ENCODE measurements at regions not wholly inside any gene's neighbourhood (a gene's known extent, or its start where the extent isn't known, plus 50 kb on each side); places are given as distances from the start of the nearest gene placed in this dataset.

DNA sequence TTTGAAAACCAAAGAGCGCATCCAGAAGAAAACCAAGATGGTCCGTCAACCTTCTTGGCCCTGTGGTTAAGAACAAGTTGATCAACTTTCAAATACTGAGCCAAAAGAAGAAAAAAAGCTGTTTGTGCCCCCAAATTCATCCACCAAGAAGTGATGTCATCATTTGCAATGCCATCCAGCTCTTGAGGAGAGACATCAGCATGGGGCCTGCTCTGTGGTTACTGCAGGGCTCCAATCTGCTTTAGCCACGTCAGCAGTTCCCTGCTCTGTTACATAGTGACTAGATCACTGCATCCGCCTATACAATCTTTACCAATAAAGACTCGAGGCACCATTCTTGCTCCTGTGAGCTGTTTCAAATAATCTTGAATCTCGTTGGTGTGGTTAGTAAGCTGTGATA lies 75.0 kb upstream of the BLCAP start:
- Histone ChIP-seq H3K27ac (ENCODE audit: low read length) (no peak overlapping the region), H3K4me2 (ENCODE audit: insufficient read depth, low read length) (no peak overlapping the region), H3K9ac (ENCODE audit: low read depth, low read length) (no peak overlapping the region), H3K79me2 (ENCODE audit: insufficient read depth, low read length) (no peaks in the 10 kb centered on the region), H3K36me3 (ENCODE audit: insufficient read depth, low read length) (no peaks in the 10 kb centered on the region), H3K9me3 (ENCODE audit: insufficient read depth, low read length, severe bottlenecking) (no peaks in the 10 kb centered on the region), H2AFZ (ENCODE audit: low read depth, low read length) (no peak overlapping the region), H4K20me1 (ENCODE audit: insufficient read depth, low read length) (0 out of 2 replicates have a peak, but pooled peaks cover 4% of the 10 kb centered on the region), H3K27me3 (ENCODE audit: insufficient read depth, low read length, poor library complexity) (peaks cover 4% of the 10 kb centered on the region), H3K4me1 (ENCODE audit: insufficient read depth, low read length) (no peaks in the 10 kb centered on the region), H3K4me3 (ENCODE audit: low read depth in 1 of 2, low read length in 2 of 2) (no peak overlapping the region)
- DNase-seq = no peak
- no peak for TF ChIP-seq EZH2 (IDR thresholded peaks at IDR 0.05; ENCODE audit: borderline replicate concordance, low read depth, low read length, severe bottlenecking)
- TF ChIP-seq, protein P1, sequence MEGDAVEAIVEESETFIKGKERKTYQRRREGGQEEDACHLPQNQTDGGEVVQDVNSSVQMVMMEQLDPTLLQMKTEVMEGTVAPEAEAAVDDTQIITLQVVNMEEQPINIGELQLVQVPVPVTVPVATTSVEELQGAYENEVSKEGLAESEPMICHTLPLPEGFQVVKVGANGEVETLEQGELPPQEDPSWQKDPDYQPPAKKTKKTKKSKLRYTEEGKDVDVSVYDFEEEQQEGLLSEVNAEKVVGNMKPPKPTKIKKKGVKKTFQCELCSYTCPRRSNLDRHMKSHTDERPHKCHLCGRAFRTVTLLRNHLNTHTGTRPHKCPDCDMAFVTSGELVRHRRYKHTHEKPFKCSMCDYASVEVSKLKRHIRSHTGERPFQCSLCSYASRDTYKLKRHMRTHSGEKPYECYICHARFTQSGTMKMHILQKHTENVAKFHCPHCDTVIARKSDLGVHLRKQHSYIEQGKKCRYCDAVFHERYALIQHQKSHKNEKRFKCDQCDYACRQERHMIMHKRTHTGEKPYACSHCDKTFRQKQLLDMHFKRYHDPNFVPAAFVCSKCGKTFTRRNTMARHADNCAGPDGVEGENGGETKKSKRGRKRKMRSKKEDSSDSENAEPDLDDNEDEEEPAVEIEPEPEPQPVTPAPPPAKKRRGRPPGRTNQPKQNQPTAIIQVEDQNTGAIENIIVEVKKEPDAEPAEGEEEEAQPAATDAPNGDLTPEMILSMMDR (IDR thresholded peaks at IDR 0.05; ENCODE audit: borderline replicate concordance, extremely low read depth, low read length, poor library complexity, severe bottlenecking) = no peak
- ATAC-seq (ENCODE audit: insufficient read depth, low read depth) = no peak

DNA sequence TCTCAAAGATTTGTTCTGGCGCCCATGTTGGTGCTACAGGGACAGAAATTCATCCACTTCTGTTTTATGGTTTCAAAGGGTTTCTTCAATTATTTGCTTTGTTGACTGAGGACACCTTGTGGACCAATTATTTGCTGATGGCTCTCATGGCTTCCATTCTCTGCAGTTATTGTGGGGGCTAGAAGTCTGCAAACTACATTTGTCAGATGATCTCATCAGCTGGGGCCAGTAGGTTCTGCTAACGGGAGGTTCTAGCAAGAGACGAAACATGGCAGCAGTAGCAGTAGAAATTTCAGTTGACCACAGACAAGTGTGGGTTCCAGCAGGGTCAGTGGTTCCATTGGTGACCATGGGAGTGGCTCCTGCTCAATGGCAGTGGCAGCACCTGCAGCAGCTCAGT lies 72.8 kb upstream of the BLCAP start:
- H3K27ac ChIP-seq (ENCODE audit: low read length) = no peak overlapping the region
- no peak overlapping the region for H2AFZ ChIP-seq (ENCODE audit: low read depth, low read length)
- no peak overlapping the region for H3K4me3 ChIP-seq (ENCODE audit: low read depth in 1 of 2, low read length in 2 of 2)
- no peaks in the 10 kb centered on the region for H3K36me3 ChIP-seq (ENCODE audit: insufficient read depth, low read length)
- no peaks in the 10 kb centered on the region for H3K4me1 ChIP-seq (ENCODE audit: insufficient read depth, low read length)
- TF ChIP-seq, protein P1 (IDR thresholded peaks at IDR 0.05; ENCODE audit: borderline replicate concordance, extremely low read depth, low read length, poor library complexity, severe bottlenecking) = no peak
- TF ChIP-seq EZH2 (IDR thresholded peaks at IDR 0.05; ENCODE audit: borderline replicate concordance, low read depth, low read length, severe bottlenecking) = no peak
- DNase-seq (no peak), ATAC-seq (ENCODE audit: insufficient read depth, low read depth) (no peak)
- no peaks in the 10 kb centered on the region for H3K79me2 ChIP-seq (ENCODE audit: insufficient read depth, low read length)
- no peaks in the 10 kb centered on the region for H3K9me3 ChIP-seq (ENCODE audit: insufficient read depth, low read length, severe bottlenecking)
- peaks cover 4% of the 10 kb centered on the region for H3K27me3 ChIP-seq (ENCODE audit: insufficient read depth, low read length, poor library complexity)
- H4K20me1 ChIP-seq (ENCODE audit: insufficient read depth, low read length) = no peaks in the 10 kb centered on the region
- H3K4me2 ChIP-seq (ENCODE audit: insufficient read depth, low read length) = no peak overlapping the region
- H3K9ac ChIP-seq (ENCODE audit: low read depth, low read length) = no peak overlapping the region

- no peak overlapping the region for H3K27ac ChIP-seq (ENCODE audit: low read length)
- H3K4me2 ChIP-seq (ENCODE audit: insufficient read depth, low read length) = no peak overlapping the region
- TF ChIP-seq, protein P1 (IDR thresholded peaks at IDR 0.05; ENCODE audit: borderline replicate concordance, extremely low read depth, low read length, poor library complexity, severe bottlenecking) = no peak
- TF ChIP-seq EZH2 (IDR thresholded peaks at IDR 0.05; ENCODE audit: borderline replicate concordance, low read depth, low read length, severe bottlenecking) = no peak
- no peaks in the 10 kb centered on the region for H3K79me2 ChIP-seq (ENCODE audit: insufficient read depth, low read length)
- no peaks in the 10 kb centered on the region for H3K36me3 ChIP-seq (ENCODE audit: insufficient read depth, low read length)
- no peak overlapping the region for H2AFZ ChIP-seq (ENCODE audit: low read depth, low read length)
- DNase-seq (no peak), ATAC-seq (ENCODE audit: insufficient read depth, low read depth) (no peak)
- no peaks in the 10 kb centered on the region for H3K27me3 ChIP-seq (ENCODE audit: insufficient read depth, low read length, poor library complexity)
- no peak overlapping the region for H3K9ac ChIP-seq (ENCODE audit: low read depth, low read length)
- no peaks in the 10 kb centered on the region for H3K9me3 ChIP-seq (ENCODE audit: insufficient read depth, low read length, severe bottlenecking)
- no peak overlapping the region for H3K4me3 ChIP-seq (ENCODE audit: low read depth in 1 of 2, low read length in 2 of 2)
- no peaks in the 10 kb centered on the region for H4K20me1 ChIP-seq (ENCODE audit: insufficient read depth, low read length)
- no peaks in the 10 kb centered on the region for H3K4me1 ChIP-seq (ENCODE audit: insufficient read depth, low read length)
These were observed 71.1 kb upstream of the BLCAP start for GRCh38 chr20:37598575-37599342.

All from DND-41 (cell line).